H9 (cell line): ENCODE measurements at regions not wholly inside any gene's neighbourhood (a gene's known extent, or its start where the extent isn't known, plus 50 kb on each side); places are given as distances from the start of the nearest gene placed in this dataset.

Experiments
- DNase-seq: peaks from one replicate; pipeline ENCODE4 v3.0.0-alpha.2; 2017
- H2AFZ ChIP-seq: one replicate; pipeline ENCODE4 v1.6.1; 2013; ENCODE audit warnings: mild to moderate bottlenecking, low read length, control low read depth, moderate library complexity
- H2AK5ac ChIP-seq: 2 replicates; pipeline ENCODE4 v1.6.1; 2013; ENCODE audit warnings: low read length, control low read depth, mixed read lengths; ENCODE audit not compliant: insufficient read length
- H2BK120ac ChIP-seq: one replicate; pipeline ENCODE4 v1.6.1; 2013; ENCODE audit warnings: low read depth, mild to moderate bottlenecking, low read length, control low read depth, inconsistent platforms; ENCODE audit not compliant: poor library complexity, severe bottlenecking
- H2BK12ac ChIP-seq: 2 replicates; pipeline ENCODE4 v1.6.1; 2013; ENCODE audit warnings: low read length, control low read depth, mixed read lengths, low read depth; ENCODE audit not compliant: insufficient read length
- H2BK15ac ChIP-seq: 2 replicates; pipeline ENCODE4 v1.6.1; 2013; ENCODE audit warnings: low read depth, low read length, control low read depth
- H2BK20ac ChIP-seq: one replicate; pipeline ENCODE4 v1.6.1; 2013; ENCODE audit warnings: low read depth, mild to moderate bottlenecking, low read length, control low read depth, inconsistent platforms; ENCODE audit not compliant: poor library complexity, severe bottlenecking
- H2BK5ac ChIP-seq: 2 replicates; pipeline ENCODE4 v1.6.1; 2013; ENCODE audit warnings: low read length, control low read depth, mixed read lengths; ENCODE audit not compliant: insufficient read length
- H3K14ac ChIP-seq: 2 replicates; pipeline ENCODE4 v1.6.1; 2013; ENCODE audit warnings: low read length, control low read depth; ENCODE audit not compliant: insufficient read depth
- H3K18ac ChIP-seq: 2 replicates; pipeline ENCODE4 v1.6.1; 2013; ENCODE audit warnings: low read depth, mild to moderate bottlenecking, mixed read lengths, low read length, control low read depth; ENCODE audit not compliant: insufficient read length
- H3K23ac ChIP-seq: 2 replicates; pipeline ENCODE4 v1.6.1; 2013; ENCODE audit warnings: low read length, control low read depth, mixed read lengths, low read depth; ENCODE audit not compliant: insufficient read length
- H3K23me2 ChIP-seq: 2 replicates; pipeline ENCODE4 v1.6.1; 2013; ENCODE audit warnings: low read depth, mild to moderate bottlenecking, mixed read lengths, low read length, control low read depth; ENCODE audit not compliant: insufficient read length, poor library complexity, severe bottlenecking
- H3K27ac ChIP-seq: 2 replicates; pipeline ENCODE4 v1.5.1; 2013; ENCODE audit warnings: low read length, control low read depth, mixed read lengths, low read depth; ENCODE audit not compliant: insufficient read length
- H3K27me3 ChIP-seq: 2 replicates; pipeline ENCODE4 v1.6.1; 2013; ENCODE audit warnings: low read length, control low read depth, inconsistent platforms; ENCODE audit not compliant: insufficient read depth
- H3K4ac ChIP-seq: 2 replicates; pipeline ENCODE4 v1.6.1; 2013; ENCODE audit warnings: low read depth, mild to moderate bottlenecking, control low read depth, inconsistent platforms, low read length, moderate library complexity
- H3K4me1 ChIP-seq: 2 replicates; pipeline ENCODE4 v1.6.1; 2013; ENCODE audit warnings: low read length, control low read depth, inconsistent platforms; ENCODE audit not compliant: insufficient read depth
- H3K4me2 ChIP-seq: 2 replicates; pipeline ENCODE4 v1.6.1; 2013; ENCODE audit warnings: low read length, control low read depth, mixed read lengths; ENCODE audit not compliant: insufficient read length, insufficient read depth
- H3K56ac ChIP-seq: 2 replicates; pipeline ENCODE4 v1.6.1; 2013; ENCODE audit warnings: low read depth, mild to moderate bottlenecking, mixed read lengths, low read length, control low read depth; ENCODE audit not compliant: insufficient read length
- H3K79me1 ChIP-seq: 2 replicates; pipeline ENCODE4 v1.6.1; 2013; ENCODE audit warnings: low read depth, mild to moderate bottlenecking, moderate library complexity, low read length, control low read depth, inconsistent platforms; ENCODE audit not compliant: insufficient read depth, poor library complexity, severe bottlenecking
- H3K79me2 ChIP-seq: 2 replicates; pipeline ENCODE4 v1.6.1; 2013; ENCODE audit warnings: low read length, control low read depth, inconsistent platforms; ENCODE audit not compliant: insufficient read depth
- H3K9ac ChIP-seq: 2 replicates; pipeline ENCODE4 v1.6.1; 2013; ENCODE audit warnings: low read length, control low read depth, mixed read lengths; ENCODE audit not compliant: insufficient read length; ENCODE audit errors: extremely low read depth
- H3K9me3 ChIP-seq: one replicate; pipeline ENCODE4 v1.6.1; 2013; ENCODE audit warnings: low read depth, low read length, inconsistent platforms; ENCODE audit not compliant: control insufficient read depth
- H3T11ph ChIP-seq: one replicate; pipeline ENCODE4 v1.6.1; 2013; ENCODE audit warnings: mild to moderate bottlenecking, low read length, control low read depth, inconsistent platforms
- H4K20me1 ChIP-seq: one replicate; pipeline ENCODE4 v1.6.1; 2013; ENCODE audit not compliant: control insufficient read depth, insufficient read length, insufficient read depth
- H4K5ac ChIP-seq: 2 replicates; pipeline ENCODE4 v1.6.1; 2013; ENCODE audit warnings: low read depth, mild to moderate bottlenecking, mixed read lengths, low read length, control low read depth; ENCODE audit not compliant: insufficient read length
- H4K8ac ChIP-seq: replicated peaks from 2 replicates; pipeline ENCODE4 v1.6.1; 2013; ENCODE audit warnings: low read length, control low read depth, mixed read lengths, low read depth; ENCODE audit not compliant: insufficient read length
- H4K91ac ChIP-seq: 2 replicates; pipeline ENCODE4 v1.6.1; 2013; ENCODE audit warnings: low read depth, mild to moderate bottlenecking, moderate library complexity, mixed read lengths, low read length, control low read depth; ENCODE audit not compliant: insufficient read length
- H3K27ac Mint-ChIP-seq, 3 experiments: 2 replicates in 2 of 3; 3 replicates in 1 of 3; pipeline ENCODE4 v1.8.0; 2020 to 2021; ENCODE audit warnings: mixed read lengths in 3 of 3, mild to moderate bottlenecking in 1 of 3, moderate library complexity in 1 of 3
- H3K27me3 Mint-ChIP-seq: 2 replicates; pipeline ENCODE4 v1.8.0; 2021; ENCODE audit warnings: low read depth, mild to moderate bottlenecking, moderate library complexity, mixed read lengths
- H3K36me3 Mint-ChIP-seq, 3 experiments: 2 replicates in 2 of 3; 3 replicates in 1 of 3; pipeline ENCODE4 v1.8.0; 2020 to 2021; ENCODE audit warnings: low read depth in 3 of 3, mixed read lengths in 3 of 3; ENCODE audit not compliant: insufficient read depth in 1 of 3
- H3K4me1 Mint-ChIP-seq, 2 experiments: 2 replicates each; pipeline ENCODE4 v1.8.0; 2020; ENCODE audit warnings: mixed read lengths in 2 of 2
- H3K4me3 Mint-ChIP-seq, 2 experiments: 2 replicates in 1 of 2; 3 replicates in 1 of 2; pipeline ENCODE4 v1.8.0; 2020 to 2021; ENCODE audit warnings: mild to moderate bottlenecking in 2 of 2, mixed read lengths in 2 of 2, moderate library complexity in 1 of 2
- H3K9me3 Mint-ChIP-seq, 2 experiments: 2 replicates in 1 of 2; 3 replicates in 1 of 2; pipeline ENCODE4 v1.8.0; 2020; ENCODE audit warnings: mild to moderate bottlenecking in 2 of 2, mixed read lengths in 2 of 2, moderate library complexity in 1 of 2
- WGBS: extraction: QIAGEN DNeasy Blood & Tissue Kit; methylation state at CpG from one replicate; pipeline ENCODE4 v1.1.7; 2013; ENCODE audit warnings: missing lambda C conversion rate, low lambda C conversion rate, mixed read lengths; ENCODE audit not compliant: insufficient read length; ENCODE audit errors: extremely low coverage; 5-methylcytosine and 5-hydroxymethylcytosine counted together
- TF ChIP-seq, protein P1 (sequence below): fragments of 200-600 bp; sonication (generic); conservative IDR thresholded peaks from 3 replicates; pipeline ENCODE4 v1.8.0; 2021; ENCODE audit warnings: antibody characterized with exemption, mild to moderate bottlenecking

DNA sequence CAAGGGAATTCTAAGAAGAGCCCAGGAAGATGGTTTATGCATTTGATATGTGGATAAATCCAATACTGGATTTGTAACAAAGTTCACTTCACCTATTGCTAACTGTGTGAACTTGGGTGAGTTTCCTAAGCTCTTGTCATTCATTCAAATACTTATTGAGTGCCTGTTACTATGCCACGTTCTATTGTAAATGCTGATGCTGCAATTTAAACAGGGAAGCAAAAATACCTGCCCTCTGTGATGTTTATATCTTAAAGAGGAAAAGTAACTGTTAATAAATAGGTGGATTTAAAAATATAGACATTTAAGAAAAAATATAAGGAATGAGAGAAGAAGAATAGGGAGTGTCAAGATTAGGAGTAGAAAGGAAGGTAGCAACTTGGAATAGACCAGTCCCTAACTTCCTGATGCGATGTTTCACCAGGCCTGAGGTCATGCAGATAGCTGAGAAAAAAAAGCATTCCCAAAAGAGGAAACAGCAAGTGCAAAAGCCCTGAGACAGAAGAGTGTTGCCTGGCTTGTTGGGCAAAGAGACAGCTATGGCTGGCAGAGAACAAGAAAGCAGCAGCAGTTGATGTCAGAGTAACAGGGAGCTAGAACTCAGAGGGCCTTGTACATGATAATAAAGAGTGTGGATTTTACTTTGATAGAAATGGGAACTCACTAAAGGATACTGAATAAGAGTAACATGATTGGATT is 54.3 kb upstream of the TCF21 start:
- Histone ChIP-seq H3K4ac (no peak overlapping the region), H2BK120ac (no peak overlapping the region), H4K20me1 (no peaks in the 10 kb centered on the region), H3K4me1 (no peaks in the 10 kb centered on the region; the same call in 1 of the 2 replicates), H3K79me2 (no peaks in the 10 kb centered on the region), H3K23ac (no peak overlapping the region), H2BK5ac (no peak overlapping the region), H3K9me3 (no peaks in the 10 kb centered on the region), H2AFZ (no peak overlapping the region), H3K27ac (no peak overlapping the region), H2AK5ac (no peak overlapping the region), H3K18ac (no peak overlapping the region), H3K56ac (no peak overlapping the region), H3T11ph (no peak overlapping the region), H2BK15ac (no peak overlapping the region), H3K9ac (no peak overlapping the region), H4K91ac (no peak overlapping the region), H3K79me1 (no peaks in the 10 kb centered on the region), H3K23me2 (no peaks in the 10 kb centered on the region), H3K27me3 (no peaks in the 10 kb centered on the region), H4K8ac (no peak overlapping the region), H4K5ac (no peak overlapping the region), H3K4me2 (no peak overlapping the region), H2BK12ac (no peak overlapping the region), H3K14ac (no peak overlapping the region), H2BK20ac (no peak overlapping the region)
- TF ChIP-seq, protein P1, sequence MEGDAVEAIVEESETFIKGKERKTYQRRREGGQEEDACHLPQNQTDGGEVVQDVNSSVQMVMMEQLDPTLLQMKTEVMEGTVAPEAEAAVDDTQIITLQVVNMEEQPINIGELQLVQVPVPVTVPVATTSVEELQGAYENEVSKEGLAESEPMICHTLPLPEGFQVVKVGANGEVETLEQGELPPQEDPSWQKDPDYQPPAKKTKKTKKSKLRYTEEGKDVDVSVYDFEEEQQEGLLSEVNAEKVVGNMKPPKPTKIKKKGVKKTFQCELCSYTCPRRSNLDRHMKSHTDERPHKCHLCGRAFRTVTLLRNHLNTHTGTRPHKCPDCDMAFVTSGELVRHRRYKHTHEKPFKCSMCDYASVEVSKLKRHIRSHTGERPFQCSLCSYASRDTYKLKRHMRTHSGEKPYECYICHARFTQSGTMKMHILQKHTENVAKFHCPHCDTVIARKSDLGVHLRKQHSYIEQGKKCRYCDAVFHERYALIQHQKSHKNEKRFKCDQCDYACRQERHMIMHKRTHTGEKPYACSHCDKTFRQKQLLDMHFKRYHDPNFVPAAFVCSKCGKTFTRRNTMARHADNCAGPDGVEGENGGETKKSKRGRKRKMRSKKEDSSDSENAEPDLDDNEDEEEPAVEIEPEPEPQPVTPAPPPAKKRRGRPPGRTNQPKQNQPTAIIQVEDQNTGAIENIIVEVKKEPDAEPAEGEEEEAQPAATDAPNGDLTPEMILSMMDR: no peak
- H3K4me3 Mint-ChIP-seq: no peak overlapping the region
- peaks cover 5% of the 10 kb centered on the region; the same call in 1 of the 2 replicates for H3K27me3 Mint-ChIP-seq
- no CpG with 5 or more reads among the region's 2 CpGs for WGBS
- no peaks in the 10 kb centered on the region for H3K9me3 Mint-ChIP-seq
- peaks cover 5 to 6% of the 10 kb centered on the region in 2 experiments for H3K4me1 Mint-ChIP-seq
- no peaks in the 10 kb centered on the region; a peak in 1 of 7 replicates for H3K36me3 Mint-ChIP-seq
- no peak overlapping the region for H3K27ac Mint-ChIP-seq
- no peak for DNase-seq
